Astrocyte (in vitro differentiated cells and primary cell): ENCODE measurements at regions not wholly inside any gene's neighbourhood (a gene's known extent, or its start where the extent isn't known, plus 50 kb on each side); places are given as distances from the start of the nearest gene placed in this dataset.

ENCODE experiments used
- CTCF ChIP-seq: IDR thresholded peaks from 2 replicates; pipeline ENCODE4 v1.5.1; 2011; ENCODE audit warnings: low read depth, mild to moderate bottlenecking, inconsistent platforms, low read length, moderate library complexity; ENCODE audit not compliant: insufficient read depth
- EZH2 ChIP-seq: IDR thresholded peaks from 2 replicates; pipeline ENCODE4 v1.6.1; 2012; ENCODE audit warnings: mild to moderate bottlenecking, low read length, inconsistent platforms; ENCODE audit not compliant: insufficient read depth

- TF ChIP-seq CTCF (no peak), EZH2 (no peak)
Observed at GRCh38 chr3:24623657-24624056, 129.0 kb upstream of the THRB start.
